Muscle of leg (tissue), 3 donors: ENCODE measurements at regions not wholly inside any gene's neighbourhood (a gene's known extent, or its start where the extent isn't known, plus 50 kb on each side); places are given as distances from the start of the nearest gene placed in this dataset.
"Not testable (repeated sequence)": the region's sequence is repeated elsewhere in the genome, so short reads cannot be mapped to it uniquely, and the experiment has no call there.

Experiments
- DNase-seq: peaks from one replicate; pipeline ENCODE4 v3.0.0; 2013
- H3K27ac ChIP-seq: one replicate; pipeline ENCODE4 v1.5.1; 2013; ENCODE audit warnings: mild to moderate bottlenecking, low read length, control low read depth
- H3K27me3 ChIP-seq: one replicate; pipeline ENCODE4 v1.6.1; 2013; ENCODE audit warnings: low read length; ENCODE audit not compliant: control insufficient read depth, insufficient read depth
- H3K36me3 ChIP-seq: one replicate; pipeline ENCODE4 v1.6.1; 2013; ENCODE audit warnings: low read length; ENCODE audit not compliant: control insufficient read depth, insufficient read depth
- H3K4me1 ChIP-seq: one replicate; pipeline ENCODE4 v1.6.1; 2013; ENCODE audit warnings: low read length; ENCODE audit not compliant: control insufficient read depth, insufficient read depth
- H3K4me3 ChIP-seq: one replicate; pipeline ENCODE4 v1.5.1; 2013; ENCODE audit warnings: low read length, control low read depth
- H3K9me3 ChIP-seq: replicated peaks from 2 replicates; pipeline ENCODE4 v1.6.1; 2013; ENCODE audit warnings: low read depth, low read length; ENCODE audit not compliant: control insufficient read depth
- WGBS: methylation state at CpG from one replicate; pipeline ENCODE4 v1.1.5; 2013; ENCODE audit warnings: missing lambda C conversion rate; ENCODE audit not compliant: insufficient coverage; 5-methylcytosine and 5-hydroxymethylcytosine counted together

GRCh38 chr6:93835451-93836145 is 416.2 kb upstream of the EPHA7 start:
- not testable (repeated sequence) for H3K27me3 ChIP-seq, H3K4me3 ChIP-seq, H3K36me3 ChIP-seq, H3K9me3 ChIP-seq, H3K27ac ChIP-seq, H3K4me1 ChIP-seq, DNase-seq
- 100% methylated on average over 3 of the region's 8 CpGs for WGBS

GRCh38 chr6:93835026-93835425 is 415.7 kb upstream of the EPHA7 start:
- H3K4me3 ChIP-seq, H3K27me3 ChIP-seq, H3K4me1 ChIP-seq, DNase-seq, H3K9me3 ChIP-seq, H3K27ac ChIP-seq, H3K36me3 ChIP-seq: not testable (repeated sequence)
- WGBS, result 87% methylated on average over 6 of the region's 9 CpGs

- not testable (repeated sequence) for H3K4me1 ChIP-seq, H3K9me3 ChIP-seq, DNase-seq, H3K36me3 ChIP-seq, H3K27me3 ChIP-seq, H3K4me3 ChIP-seq, H3K27ac ChIP-seq
- no CpG with 5 or more reads among the region's 12 CpGs for WGBS
These were observed 414.0 kb upstream of the EPHA7 start for GRCh38 chr6:93833326-93833725.

- not testable (repeated sequence) for H3K36me3 ChIP-seq, H3K4me3 ChIP-seq, H3K9me3 ChIP-seq, DNase-seq, H3K4me1 ChIP-seq, H3K27ac ChIP-seq, H3K27me3 ChIP-seq
These were observed 410.4 kb upstream of the EPHA7 start for GRCh38 chr6:93829757-93830156.

GRCh38 chr6:93829009-93829408 is 409.6 kb upstream of the EPHA7 start:
- Histone ChIP-seq H3K9me3 (no peaks in the 10 kb centered on the region), H3K36me3 (no peaks in the 10 kb centered on the region), H3K4me3 (no peak overlapping the region), H3K27me3 (no peaks in the 10 kb centered on the region), H3K4me1 (no peaks in the 10 kb centered on the region), H3K27ac (no peak overlapping the region)
- no peak for DNase-seq
- no CpG with 5 or more reads among the region's 1 CpG for WGBS

GRCh38 chr6:93828553-93828952 is 409.2 kb upstream of the EPHA7 start:
- H3K4me3 ChIP-seq, result no peak overlapping the region
- WGBS, result no CpG with 5 or more reads among the region's 2 CpGs

GRCh38 chr6:93827728-93828127 is 408.4 kb upstream of the EPHA7 start:
- H3K36me3 ChIP-seq, result no peaks in the 10 kb centered on the region
- H3K9me3 ChIP-seq, result no peaks in the 10 kb centered on the region
- no peaks in the 10 kb centered on the region for H3K27me3 ChIP-seq
- no peak overlapping the region for H3K27ac ChIP-seq
- 100% methylated on average over 1 of the region's 1 CpG for WGBS
- H3K4me3 ChIP-seq, result no peak overlapping the region
- no peaks in the 10 kb centered on the region for H3K4me1 ChIP-seq
- DNase-seq, result no peak

More at GRCh38 chr6:93828553-93828952, 409.2 kb upstream of the EPHA7 start:
- H3K9me3 ChIP-seq, result no peaks in the 10 kb centered on the region
- no peak for DNase-seq
- no peaks in the 10 kb centered on the region for H3K36me3 ChIP-seq
- H3K27ac ChIP-seq, result no peak overlapping the region
- no peaks in the 10 kb centered on the region for H3K27me3 ChIP-seq
- H3K4me1 ChIP-seq, result no peaks in the 10 kb centered on the region

GRCh38 chr6:93825950-93826349 is 406.6 kb upstream of the EPHA7 start:
- DNase-seq, result no peak
- Histone ChIP-seq H3K4me3 (no peak overlapping the region), H3K27ac (no peak overlapping the region)

GRCh38 chr6:93823489-93823888 is 404.1 kb upstream of the EPHA7 start:
- no peaks in the 10 kb centered on the region for H3K27me3 ChIP-seq
- WGBS, result no CpG with 5 or more reads among the region's 4 CpGs
- H3K4me1 ChIP-seq, result no peaks in the 10 kb centered on the region
- no peaks in the 10 kb centered on the region for H3K9me3 ChIP-seq
- no peak overlapping the region for H3K27ac ChIP-seq
- no peak overlapping the region for H3K4me3 ChIP-seq
- no peak for DNase-seq
- H3K36me3 ChIP-seq, result no peaks in the 10 kb centered on the region

More at GRCh38 chr6:93825950-93826349, 406.6 kb upstream of the EPHA7 start:
- Histone ChIP-seq H3K27me3 (no peaks in the 10 kb centered on the region), H3K36me3 (no peaks in the 10 kb centered on the region), H3K9me3 (no peaks in the 10 kb centered on the region), H3K4me1 (no peaks in the 10 kb centered on the region)

GRCh38 chr6:93822434-93823265 is 403.3 kb upstream of the EPHA7 start:
- Histone ChIP-seq H3K27me3 (no peaks in the 10 kb centered on the region), H3K27ac (no peak overlapping the region), H3K36me3 (no peaks in the 10 kb centered on the region), H3K4me3 (no peak overlapping the region), H3K9me3 (no peaks in the 10 kb centered on the region), H3K4me1 (no peaks in the 10 kb centered on the region)
- no peak for DNase-seq
- 100% methylated on average over 1 of the region's 4 CpGs for WGBS
